Epithelial cell of esophagus (primary cell): ENCODE measurements at regions not wholly inside any gene's neighbourhood (a gene's known extent, or its start where the extent isn't known, plus 50 kb on each side); places are given as distances from the start of the nearest gene placed in this dataset.
A peak's percentile ranks its signal among the peaks of the same experiment; 100 is the strongest.

Experiments
- DNase-seq: peaks from one replicate; pipeline ENCODE4 v3.0.0; 2010; ENCODE audit warnings: low read depth
- H3K4me3 ChIP-seq: 2 replicates; pipeline ENCODE4 v1.5.1; 2011; ENCODE audit warnings: mild to moderate bottlenecking, low read length, control low read depth
- TF ChIP-seq, protein P1 (sequence below): IDR thresholded peaks from 2 replicates; pipeline ENCODE4 v1.5.1; 2011; ENCODE audit warnings: low read depth, mild to moderate bottlenecking, low read length, control low read depth, inconsistent platforms; ENCODE audit not compliant: insufficient read depth; ENCODE audit errors: missing control alignments

DNA sequence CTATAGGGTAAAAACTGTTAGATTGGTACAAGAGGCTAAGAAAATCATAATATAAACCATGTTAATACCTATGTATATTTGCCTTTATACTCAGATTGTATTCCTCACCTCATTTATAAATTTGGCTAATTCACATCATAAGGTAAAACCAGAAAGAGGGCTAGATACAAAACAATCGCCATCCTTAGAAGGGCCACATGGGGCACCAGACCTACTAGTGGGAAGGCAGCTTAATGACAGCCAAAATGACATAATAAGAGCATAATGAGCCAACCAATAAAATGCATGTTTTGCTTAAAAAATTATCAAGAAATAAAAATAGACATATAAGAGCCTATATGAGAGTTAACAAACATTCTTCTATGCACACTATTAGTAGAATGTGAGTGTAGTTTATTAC lies 107.3 kb upstream of the PRDX4 start:
- H3K4me3 ChIP-seq = no peak overlapping the region
- DNase-seq = no peak
- TF ChIP-seq, protein P1, sequence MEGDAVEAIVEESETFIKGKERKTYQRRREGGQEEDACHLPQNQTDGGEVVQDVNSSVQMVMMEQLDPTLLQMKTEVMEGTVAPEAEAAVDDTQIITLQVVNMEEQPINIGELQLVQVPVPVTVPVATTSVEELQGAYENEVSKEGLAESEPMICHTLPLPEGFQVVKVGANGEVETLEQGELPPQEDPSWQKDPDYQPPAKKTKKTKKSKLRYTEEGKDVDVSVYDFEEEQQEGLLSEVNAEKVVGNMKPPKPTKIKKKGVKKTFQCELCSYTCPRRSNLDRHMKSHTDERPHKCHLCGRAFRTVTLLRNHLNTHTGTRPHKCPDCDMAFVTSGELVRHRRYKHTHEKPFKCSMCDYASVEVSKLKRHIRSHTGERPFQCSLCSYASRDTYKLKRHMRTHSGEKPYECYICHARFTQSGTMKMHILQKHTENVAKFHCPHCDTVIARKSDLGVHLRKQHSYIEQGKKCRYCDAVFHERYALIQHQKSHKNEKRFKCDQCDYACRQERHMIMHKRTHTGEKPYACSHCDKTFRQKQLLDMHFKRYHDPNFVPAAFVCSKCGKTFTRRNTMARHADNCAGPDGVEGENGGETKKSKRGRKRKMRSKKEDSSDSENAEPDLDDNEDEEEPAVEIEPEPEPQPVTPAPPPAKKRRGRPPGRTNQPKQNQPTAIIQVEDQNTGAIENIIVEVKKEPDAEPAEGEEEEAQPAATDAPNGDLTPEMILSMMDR = no peak

DNA sequence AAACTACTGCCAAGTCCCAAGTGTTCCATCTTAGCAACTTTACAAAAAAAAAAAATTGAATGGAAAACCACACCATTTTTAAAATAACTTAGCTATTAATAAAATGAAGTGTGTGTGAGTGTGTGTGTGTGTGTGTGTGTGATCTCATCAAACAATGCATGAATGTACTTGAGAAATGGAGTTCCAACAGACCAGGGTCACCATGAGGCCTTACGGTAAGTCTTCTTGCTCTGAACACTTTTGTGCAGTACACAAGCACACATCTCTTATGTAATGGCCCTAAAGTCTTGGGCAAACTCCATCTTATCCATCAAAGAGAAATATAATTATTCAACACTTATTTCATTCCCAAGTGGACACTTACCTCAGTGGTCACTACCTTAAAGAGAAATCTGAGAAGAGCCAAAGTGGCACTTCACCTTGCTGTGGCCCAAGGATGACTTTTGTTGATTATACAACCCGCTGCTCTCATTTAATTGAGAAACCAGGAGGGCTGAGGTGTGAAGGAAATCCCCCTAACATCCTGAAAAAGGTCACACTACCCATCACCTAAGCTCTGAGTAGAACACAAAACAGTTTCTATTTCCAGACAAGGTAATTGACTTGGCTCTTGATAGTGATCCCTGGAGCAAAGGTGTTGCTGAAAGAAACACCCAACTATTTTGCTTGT lies 96.5 kb upstream of the PRDX4 start:
- TF ChIP-seq, protein P1 = no peak
- no peak overlapping the region for H3K4me3 ChIP-seq
- DNase-seq = no peak

DNA sequence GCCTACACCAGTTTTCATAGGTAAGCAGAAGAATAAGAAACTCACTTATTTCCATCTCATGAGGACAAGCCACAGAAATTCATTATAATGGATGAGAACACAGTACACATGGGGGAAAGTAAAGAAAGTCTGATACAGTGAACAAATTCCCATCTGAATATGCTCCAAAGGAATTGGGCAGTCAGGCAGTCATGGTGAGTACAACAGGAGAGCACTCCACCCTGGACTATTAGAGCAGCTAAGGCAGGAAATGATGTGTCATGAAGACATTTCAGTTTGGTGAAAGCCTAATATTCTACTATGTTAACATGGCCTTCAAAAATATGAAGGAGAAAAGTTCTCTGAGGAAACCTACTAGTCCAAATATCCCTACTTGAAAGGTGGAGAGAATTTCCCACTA lies 92.0 kb upstream of the PRDX4 start:
- peak; percentile 17 for DNase-seq
- TF ChIP-seq, protein P1 = no peak

DNA sequence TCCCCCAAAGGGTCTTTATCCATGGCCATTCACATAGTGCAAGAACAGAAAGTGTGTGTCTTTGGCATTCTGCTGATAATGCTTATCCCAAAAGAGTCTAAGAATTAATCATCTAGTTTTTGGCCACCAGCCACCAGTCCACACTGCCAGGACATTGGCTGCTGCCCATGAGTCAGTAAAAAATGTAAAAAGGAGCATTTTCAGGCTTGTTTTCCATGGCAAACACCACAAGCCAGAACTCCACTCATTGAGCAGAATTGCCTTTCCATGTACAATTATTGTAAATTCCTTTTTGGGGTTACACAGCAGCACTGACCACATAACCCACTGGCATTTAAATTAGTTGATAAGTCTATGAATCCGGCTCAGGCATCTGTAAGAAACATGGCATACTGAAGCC lies 89.2 kb upstream of the PRDX4 start:
- DNase-seq = peak; percentile 29
- TF ChIP-seq, protein P1 = no peak
- H3K4me3 ChIP-seq = no peak overlapping the region

More for the DNA sequence above, 92.0 kb upstream of the PRDX4 start:
- H3K4me3 ChIP-seq = no peak overlapping the region

DNA sequence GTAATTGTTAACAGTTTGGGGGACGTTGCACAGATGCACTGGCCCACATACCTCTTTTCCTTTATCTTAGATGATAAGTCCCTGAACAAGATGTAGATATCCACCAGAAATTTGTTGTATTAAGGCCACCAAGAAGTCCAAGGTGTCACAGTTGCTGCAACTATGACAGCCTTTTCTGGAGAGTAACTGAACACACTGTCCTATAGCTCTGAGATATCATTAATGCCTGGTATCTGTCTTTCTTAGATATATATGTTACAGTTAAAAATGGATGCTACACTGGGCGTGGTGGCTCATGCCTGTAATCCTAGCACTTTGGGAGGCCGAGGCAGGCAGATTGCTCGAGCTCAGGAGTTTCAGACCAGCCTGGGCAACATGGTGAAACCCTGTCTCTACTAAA lies 77.8 kb upstream of the PRDX4 start:
- no peak for DNase-seq
- H3K4me3 ChIP-seq = no peak overlapping the region
- TF ChIP-seq, protein P1 = no peak

DNA sequence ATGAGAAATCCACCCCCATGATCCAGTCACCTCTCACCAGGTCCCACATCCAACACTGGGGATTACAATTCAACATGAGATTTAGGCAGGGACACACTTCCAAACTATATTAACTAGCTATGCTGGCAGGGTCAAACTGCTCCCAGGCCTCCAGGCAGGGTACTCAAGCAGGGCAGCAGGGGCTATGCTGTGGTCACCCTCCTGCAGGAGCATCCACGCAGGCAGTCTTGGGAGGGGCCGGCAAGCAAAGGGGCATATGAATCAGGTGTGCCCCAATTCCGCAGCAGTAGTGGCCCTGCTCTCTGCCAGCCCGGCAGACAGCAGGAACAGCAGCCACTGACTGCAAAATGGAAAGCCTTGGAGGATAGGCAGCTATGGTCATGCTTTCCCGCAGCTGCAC lies 74.6 kb upstream of the PRDX4 start:
- TF ChIP-seq, protein P1 = no peak
- DNase-seq = no peak
- no peak overlapping the region for H3K4me3 ChIP-seq

DNA sequence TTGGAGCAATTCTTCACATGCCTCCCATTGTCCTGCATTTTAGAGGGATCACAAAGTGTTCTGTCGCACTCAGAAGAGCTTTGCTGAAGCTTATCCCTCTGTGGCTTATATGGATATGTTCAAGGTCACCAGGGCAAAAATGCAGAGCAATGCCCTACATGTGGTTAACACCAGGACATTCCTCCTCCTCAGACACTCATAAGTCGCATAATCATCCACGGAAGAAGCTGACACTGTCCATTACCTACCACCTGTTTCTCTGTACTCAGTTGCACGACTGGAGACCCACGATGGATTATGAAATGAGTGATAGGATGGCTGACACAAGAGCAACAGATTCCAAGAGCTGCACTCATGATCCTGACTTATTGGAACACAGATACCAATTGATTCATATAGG lies 68.7 kb upstream of the PRDX4 start:
- TF ChIP-seq, protein P1 = no peak
- no peak overlapping the region for H3K4me3 ChIP-seq
- DNase-seq = no peak
